Colon (tissue), 2 donors: ENCODE measurements at regions not wholly inside any gene's neighbourhood (a gene's known extent, or its start where the extent isn't known, plus 50 kb on each side); places are given as distances from the start of the nearest gene placed in this dataset.
"Not testable (repeated sequence)": the region's sequence is repeated elsewhere in the genome, so short reads cannot be mapped to it uniquely, and the experiment has no call there.

ENCODE experiments used
- FAIRE-seq: peaks from 2 replicates; lab custom pipeline; 2012; peaks lifted over from hg19 to GRCh38; lab: Jason Lieb, UNC
- donor health status: control.
- donor health status: control.

GRCh38 chr1:245025525-245025924, 129.3 kb upstream of the KIF26B start:
- no peak for FAIRE-seq

- no peak for FAIRE-seq
These were observed 131.6 kb upstream of the KIF26B start for GRCh38 chr1:245023222-245023621.

- FAIRE-seq = no peak
These were observed 134.8 kb upstream of the KIF26B start for GRCh38 chr1:245019910-245020486.

GRCh38 chr1:245016700-245017099, 138.1 kb upstream of the KIF26B start:
- no peak for FAIRE-seq

GRCh38 chr1:245015031-245015430, 139.8 kb upstream of the KIF26B start:
- no peak for FAIRE-seq

- FAIRE-seq = no peak
These were observed 140.3 kb upstream of the KIF26B start for GRCh38 chr1:245014247-245015029.

GRCh38 chr1:245010018-245010614, 144.7 kb upstream of the KIF26B start:
- no peak for FAIRE-seq

GRCh38 chr1:245008761-245009160, 144.4 kb upstream of the HNRNPU start:
- FAIRE-seq = no peak

- no peak for FAIRE-seq
These were observed 143.5 kb upstream of the HNRNPU start for GRCh38 chr1:245007852-245008251.

- FAIRE-seq = no peak
These were observed 138.9 kb upstream of the HNRNPU start for GRCh38 chr1:245003246-245003645.

- no peak for FAIRE-seq
These were observed 136.9 kb upstream of the HNRNPU start for GRCh38 chr1:245001252-245001651.

GRCh38 chr1:245000872-245001188, 136.5 kb upstream of the HNRNPU start:
- FAIRE-seq = no peak

GRCh38 chr1:244999644-245000043, 135.3 kb upstream of the HNRNPU start:
- FAIRE-seq = not testable (repeated sequence)

- FAIRE-seq = no peak
These were observed 134.5 kb upstream of the HNRNPU start for GRCh38 chr1:244998717-244999346.

GRCh38 chr1:244995602-244996400, 131.5 kb upstream of the HNRNPU start:
- no peak for FAIRE-seq

GRCh38 chr1:244992833-244993232, 128.5 kb upstream of the HNRNPU start:
- no peak for FAIRE-seq

- no peak for FAIRE-seq
These were observed 125.5 kb upstream of the HNRNPU start for GRCh38 chr1:244989813-244990212.

- no peak for FAIRE-seq
These were observed 124.2 kb upstream of the HNRNPU start for GRCh38 chr1:244988521-244988920.

GRCh38 chr1:244980605-244981004, 116.3 kb upstream of the HNRNPU start:
- FAIRE-seq = no peak

- no peak for FAIRE-seq
These were observed 110.2 kb upstream of the HNRNPU start for GRCh38 chr1:244974550-244974949.

GRCh38 chr1:244974106-244974505, 109.8 kb upstream of the HNRNPU start:
- FAIRE-seq = no peak

GRCh38 chr1:244971552-244972216, 107.3 kb upstream of the HNRNPU start:
- FAIRE-seq = peak; percentile 64
